Muscle layer of colon (tissue), 2 donors: ENCODE measurements at regions not wholly inside any gene's neighbourhood (a gene's known extent, or its start where the extent isn't known, plus 50 kb on each side); places are given as distances from the start of the nearest gene placed in this dataset.
"Not testable (repeated sequence)": the region's sequence is repeated elsewhere in the genome, so short reads cannot be mapped to it uniquely, and the experiment has no call there.

Experiments used
- H3K27ac ChIP-seq: one replicate; pipeline ENCODE4 v1.7.0; 2013; ENCODE audit warnings: low read depth, mild to moderate bottlenecking, low read length, moderate library complexity
- H3K27me3 ChIP-seq, 2 donors: one replicate each; pipeline ENCODE4 v1.7.0; 2013; ENCODE audit warnings: low read length in 2 of 2, mild to moderate bottlenecking in 2 of 2; ENCODE audit not compliant: insufficient read depth in 2 of 2, control insufficient read depth in 1 of 2
- H3K36me3 ChIP-seq: one replicate; pipeline ENCODE4 v1.7.0; 2013; ENCODE audit warnings: mild to moderate bottlenecking, low read length; ENCODE audit not compliant: insufficient read depth
- H3K4me1 ChIP-seq: one replicate; pipeline ENCODE4 v1.7.0; 2013; ENCODE audit warnings: mild to moderate bottlenecking, low read length; ENCODE audit not compliant: insufficient read depth
- H3K4me3 ChIP-seq, 2 donors: one replicate each; pipeline ENCODE4 v1.7.0; 2013; ENCODE audit warnings: low read length in 2 of 2, low read depth in 1 of 2, mild to moderate bottlenecking in 1 of 2, moderate library complexity in 1 of 2
- H3K9ac ChIP-seq: one replicate; pipeline ENCODE4 v1.7.0; 2013; ENCODE audit warnings: low read length
- H3K9me3 ChIP-seq: one replicate; pipeline ENCODE4 v1.7.0; 2013; ENCODE audit warnings: mild to moderate bottlenecking, low read length
- donor health status: abdominal sarcoma.
- donor health status: Adenocarcinoma of cecum.

DNA sequence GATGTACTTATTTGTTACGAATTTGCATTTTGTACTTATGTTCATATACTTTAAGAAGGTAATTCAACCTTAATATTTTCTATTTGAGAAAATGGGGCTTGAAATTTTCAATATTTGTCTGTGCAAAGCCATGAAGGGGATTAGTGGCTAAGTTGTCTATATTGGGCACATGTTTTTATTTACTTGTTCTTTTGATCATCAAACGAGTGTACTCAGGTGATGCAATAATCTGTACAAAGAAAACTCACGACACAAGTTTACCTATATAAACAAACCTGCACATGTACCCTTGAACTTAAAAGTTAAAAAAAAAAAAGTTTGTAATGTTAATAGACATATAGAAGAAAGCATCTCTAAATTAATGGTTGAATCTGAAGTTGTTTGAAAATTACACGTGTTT, 658.9 kb upstream of the SYT4 start:
- no peaks in the 10 kb centered on the region for H3K36me3 ChIP-seq
- H3K4me1 ChIP-seq, result no peaks in the 10 kb centered on the region
- H3K9me3 ChIP-seq, result no peaks in the 10 kb centered on the region
- H3K9ac ChIP-seq, result no peak overlapping the region
- no peak overlapping the region for H3K27ac ChIP-seq
- no peaks in the 10 kb centered on the region for H3K27me3 ChIP-seq
- no peak overlapping the region for H3K4me3 ChIP-seq

DNA sequence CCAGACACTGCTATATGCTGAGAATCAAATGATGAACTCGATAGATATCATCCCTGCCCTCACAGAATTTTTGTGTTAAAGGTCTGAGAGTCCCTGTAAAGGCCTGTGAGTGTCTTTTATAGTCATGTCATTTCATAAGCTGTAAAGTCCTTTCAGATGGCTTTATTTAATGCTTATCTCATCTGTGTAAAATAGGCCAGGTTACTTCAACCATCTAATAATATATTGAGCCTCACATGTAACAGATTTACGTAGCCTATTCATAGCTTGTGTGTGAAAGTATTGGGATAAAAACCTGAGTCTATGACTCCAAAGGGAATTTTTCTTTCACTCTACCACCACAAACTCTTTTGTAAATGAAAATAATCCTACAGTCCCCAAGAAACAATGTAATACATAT, 672.0 kb upstream of the SYT4 start:
- no peak overlapping the region for H3K27ac ChIP-seq

DNA sequence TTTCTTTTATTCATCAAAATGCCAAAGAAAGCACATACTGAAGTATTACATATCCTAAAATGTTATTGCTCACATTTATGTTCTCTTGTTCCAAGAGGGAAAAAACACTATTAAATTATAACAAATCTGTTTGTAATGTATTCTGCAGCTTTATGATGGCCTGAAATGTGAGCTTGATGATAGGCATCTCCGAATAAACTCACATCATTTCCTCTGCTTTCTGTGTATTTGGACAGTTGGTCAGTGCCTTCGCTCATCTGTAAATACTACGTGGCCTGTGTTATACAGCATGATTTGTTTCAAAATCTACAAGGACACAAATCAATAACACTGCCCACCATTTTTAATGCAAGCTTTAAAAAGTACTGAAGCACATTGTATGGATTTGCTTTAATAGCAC, 672.8 kb upstream of the SYT4 start:
- Histone ChIP-seq H3K4me3 (no peak overlapping the region), H3K36me3 (no peaks in the 10 kb centered on the region), H3K27me3 (no peaks in the 10 kb centered on the region), H3K9me3 (no peaks in the 10 kb centered on the region), H3K27ac (no peak overlapping the region), H3K9ac (no peak overlapping the region), H3K4me1 (no peaks in the 10 kb centered on the region)

More for the DNA sequence above, 672.0 kb upstream of the SYT4 start:
- Histone ChIP-seq H3K4me3 (no peak overlapping the region), H3K36me3 (no peaks in the 10 kb centered on the region), H3K4me1 (no peaks in the 10 kb centered on the region), H3K9me3 (no peaks in the 10 kb centered on the region), H3K9ac (no peak overlapping the region), H3K27me3 (no peaks in the 10 kb centered on the region)

DNA sequence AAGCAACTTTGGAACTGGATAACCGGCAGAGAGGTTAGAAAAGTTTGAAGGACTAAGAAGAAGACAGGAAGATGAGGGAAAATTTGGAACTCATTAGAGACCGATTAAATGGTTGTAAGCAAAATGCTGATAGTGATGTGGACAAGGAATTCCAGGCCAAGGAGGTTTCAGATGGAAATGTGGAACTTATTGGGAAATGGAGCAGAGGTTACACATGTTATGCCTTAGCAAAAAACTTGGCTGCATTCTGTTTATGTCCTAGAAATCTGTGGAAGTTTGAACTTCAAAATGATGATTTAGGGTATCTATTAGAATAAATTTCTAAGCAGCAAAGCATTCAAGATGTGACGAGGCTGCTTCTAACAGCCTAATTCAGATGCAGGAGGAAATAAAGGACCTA, 675.1 kb upstream of the SYT4 start:
- Histone ChIP-seq H3K27me3 (no peaks in the 10 kb centered on the region), H3K27ac (no peak overlapping the region), H3K4me1 (no peaks in the 10 kb centered on the region), H3K36me3 (no peaks in the 10 kb centered on the region), H3K9me3 (no peaks in the 10 kb centered on the region), H3K9ac (no peak overlapping the region), H3K4me3 (no peak overlapping the region)

DNA sequence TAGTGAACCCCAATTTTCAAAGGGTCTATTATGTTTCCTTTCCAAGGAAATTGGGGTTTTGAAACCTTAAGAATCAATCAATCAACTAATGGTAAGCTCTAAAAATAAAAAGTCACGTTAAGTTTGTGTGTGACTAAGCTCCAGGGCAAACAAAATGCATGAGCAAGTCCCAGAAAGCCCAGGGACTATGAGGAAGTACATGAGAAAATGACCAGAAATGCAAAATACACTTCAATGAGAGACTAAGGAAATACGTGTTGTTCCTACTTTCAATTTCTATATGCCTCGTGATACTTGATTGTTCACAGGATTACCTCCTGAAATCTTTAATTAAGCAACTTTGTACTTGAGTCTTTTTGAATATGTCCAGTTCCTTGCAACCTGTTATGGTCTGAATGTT, 684.4 kb upstream of the SYT4 start:
- Histone ChIP-seq H3K9me3 (no peaks in the 10 kb centered on the region), H3K4me3 (no peak overlapping the region), H3K27ac (no peak overlapping the region), H3K4me1 (no peaks in the 10 kb centered on the region), H3K9ac (no peak overlapping the region), H3K27me3 (no peaks in the 10 kb centered on the region), H3K36me3 (no peaks in the 10 kb centered on the region)

DNA sequence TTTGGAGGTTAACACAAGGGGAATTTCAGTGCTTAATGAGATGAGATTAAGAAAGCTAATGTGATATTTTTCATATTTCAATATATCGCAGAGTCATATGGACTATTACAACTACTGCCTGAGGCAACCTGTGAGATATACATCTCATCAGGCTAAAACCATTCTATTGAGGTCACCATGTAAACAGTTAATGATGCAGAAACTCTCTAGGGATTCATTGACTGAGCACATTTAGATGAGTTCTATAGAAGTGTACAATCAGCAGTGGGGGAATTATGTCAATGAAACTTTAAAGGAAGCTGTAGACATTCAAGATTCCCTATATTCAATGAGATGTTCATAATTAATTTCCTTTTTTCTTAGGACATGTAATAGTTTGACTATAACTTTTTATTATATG, 687.4 kb upstream of the SYT4 start:
- Histone ChIP-seq H3K4me3 (no peak overlapping the region), H3K27me3 (no peaks in the 10 kb centered on the region), H3K9ac (no peak overlapping the region), H3K9me3 (no peaks in the 10 kb centered on the region), H3K27ac (no peak overlapping the region), H3K36me3 (no peaks in the 10 kb centered on the region), H3K4me1 (no peaks in the 10 kb centered on the region)

DNA sequence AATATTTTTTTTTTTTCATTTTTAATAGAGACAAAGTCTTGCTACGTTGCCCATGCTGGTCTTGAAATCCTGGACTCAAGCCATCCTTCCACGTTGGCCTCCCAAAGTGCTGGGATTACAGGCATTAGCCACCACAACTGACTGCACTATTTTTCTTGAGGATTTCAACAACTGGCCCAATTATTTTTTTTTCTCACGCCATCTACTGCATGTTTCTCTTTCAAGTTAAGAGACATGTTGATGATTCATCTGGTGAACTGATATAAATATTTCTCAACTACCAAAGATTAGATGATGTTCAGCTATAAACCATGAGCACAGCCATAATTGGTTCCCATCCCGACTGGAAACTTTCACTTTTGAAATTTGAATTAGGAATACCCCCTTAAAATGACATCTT, 688.4 kb upstream of the SYT4 start:
- no peak overlapping the region for H3K27ac ChIP-seq
- no peaks in the 10 kb centered on the region for H3K4me1 ChIP-seq
- no peak overlapping the region for H3K9ac ChIP-seq
- H3K4me3 ChIP-seq, result no peak overlapping the region
- no peaks in the 10 kb centered on the region for H3K36me3 ChIP-seq
- H3K27me3 ChIP-seq, result no peaks in the 10 kb centered on the region
- H3K9me3 ChIP-seq, result no peaks in the 10 kb centered on the region

DNA sequence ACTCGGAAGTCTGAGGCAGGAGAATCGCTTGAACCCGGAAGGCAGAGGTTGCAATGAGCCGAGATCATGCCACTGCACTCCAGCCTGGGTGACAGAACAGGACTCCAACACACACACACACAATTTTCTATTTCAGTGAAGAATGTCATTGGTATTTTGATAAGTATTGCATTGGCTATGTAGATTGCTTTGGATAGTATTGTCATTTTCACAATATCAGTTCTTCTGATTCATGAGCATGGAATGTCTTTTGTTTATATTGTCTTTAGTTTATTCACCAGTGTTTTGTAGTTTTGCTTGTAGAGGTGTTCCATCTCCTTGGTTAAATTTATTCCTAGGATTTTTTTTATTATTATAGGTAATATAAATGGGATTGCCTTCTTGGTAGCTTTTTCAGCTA, 693.4 kb upstream of the SYT4 start:
- Histone ChIP-seq H3K4me3 (no peak overlapping the region), H3K27me3 (no peaks in the 10 kb centered on the region), H3K36me3 (no peaks in the 10 kb centered on the region), H3K9me3 (no peaks in the 10 kb centered on the region), H3K9ac (no peak overlapping the region), H3K4me1 (no peaks in the 10 kb centered on the region), H3K27ac (no peak overlapping the region)

DNA sequence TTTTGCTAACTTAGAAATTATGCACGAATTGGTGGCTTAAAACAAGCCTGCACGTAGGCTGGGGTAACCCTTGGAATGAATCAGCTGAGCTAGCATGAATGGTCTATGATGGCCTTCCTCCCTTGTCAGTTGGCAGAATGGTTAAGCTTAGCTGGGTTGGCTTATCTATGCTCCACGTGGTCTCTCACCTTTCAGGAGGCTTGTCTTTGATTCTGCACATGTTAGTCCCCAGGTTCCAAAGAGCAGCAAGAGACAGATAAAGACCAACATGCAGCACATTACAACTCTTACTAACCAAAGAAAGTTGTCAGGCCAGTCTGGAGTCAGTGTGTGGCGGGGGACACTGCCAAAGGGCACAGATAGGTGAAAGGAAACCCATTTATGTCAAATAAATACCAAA, 700.9 kb upstream of the SYT4 start:
- H3K27ac ChIP-seq, result no peak overlapping the region
- H3K9ac ChIP-seq, result no peak overlapping the region
- H3K27me3 ChIP-seq, result no peaks in the 10 kb centered on the region
- no peaks in the 10 kb centered on the region for H3K4me1 ChIP-seq
- H3K4me3 ChIP-seq, result no peak overlapping the region
- H3K9me3 ChIP-seq, result no peaks in the 10 kb centered on the region
- no peaks in the 10 kb centered on the region for H3K36me3 ChIP-seq

DNA sequence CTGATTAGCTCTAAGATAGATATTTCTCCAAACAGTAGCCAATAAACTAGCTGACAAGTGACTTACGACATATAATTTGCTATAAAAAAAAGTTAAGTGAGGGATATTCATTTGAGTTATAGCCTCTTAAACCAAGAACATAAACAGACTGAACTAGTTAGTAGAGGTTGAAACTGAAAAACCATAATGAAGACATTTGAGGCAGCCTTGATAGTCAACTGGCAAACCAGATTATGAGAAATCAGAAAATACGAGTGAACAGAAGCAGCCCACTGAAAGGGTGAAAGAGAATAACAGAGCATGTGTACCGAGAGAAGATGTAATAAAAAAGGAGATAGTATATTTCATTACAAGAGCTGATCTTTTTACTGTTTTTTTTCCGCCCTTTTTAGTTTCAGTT, 698.1 kb upstream of the SETBP1 start:
- Histone ChIP-seq H3K4me1 (no peaks in the 10 kb centered on the region), H3K27me3 (no peaks in the 10 kb centered on the region), H3K9ac (no peak overlapping the region), H3K36me3 (no peaks in the 10 kb centered on the region), H3K4me3 (no peak overlapping the region), H3K27ac (no peak overlapping the region), H3K9me3 (no peaks in the 10 kb centered on the region)

DNA sequence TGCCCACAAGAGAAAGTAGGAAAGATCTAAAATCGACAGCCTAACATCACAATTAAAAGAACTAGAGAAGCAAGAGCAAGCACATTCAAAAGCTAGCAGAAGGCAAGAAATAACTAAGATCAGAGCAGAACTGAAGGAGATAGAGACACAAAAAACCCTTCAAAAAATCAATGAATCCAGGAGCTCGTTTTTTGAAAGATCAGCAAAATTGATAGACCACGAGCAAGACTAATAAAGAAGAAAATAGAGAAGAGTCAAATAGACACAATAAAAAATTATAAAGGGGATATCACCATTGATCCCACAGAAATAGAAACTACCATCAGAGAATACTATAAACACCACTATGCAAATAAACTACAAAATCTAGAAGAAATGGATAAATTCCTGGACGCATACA, 693.6 kb upstream of the SETBP1 start:
- not testable (repeated sequence) for H3K9me3 ChIP-seq, H3K27me3 ChIP-seq, H3K9ac ChIP-seq, H3K36me3 ChIP-seq, H3K4me3 ChIP-seq, H3K27ac ChIP-seq, H3K4me1 ChIP-seq

DNA sequence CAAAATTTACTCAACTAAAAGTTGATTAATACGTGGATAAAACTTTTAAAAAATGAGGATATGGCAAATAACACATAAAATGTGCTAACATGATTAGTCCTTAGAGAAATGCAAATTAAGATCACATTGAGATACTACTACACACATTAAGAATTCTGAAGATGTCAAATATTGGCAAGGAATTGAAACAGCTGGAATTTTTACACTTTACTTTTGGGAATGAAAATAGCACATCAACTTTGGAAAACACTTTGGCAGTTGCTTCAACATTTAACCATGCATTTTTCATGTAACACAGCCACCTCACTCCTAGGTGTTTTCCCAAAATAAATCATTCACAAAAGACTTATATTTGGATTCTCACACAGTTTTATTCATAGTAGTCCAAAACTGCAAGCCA, 687.9 kb upstream of the SETBP1 start:
- Histone ChIP-seq H3K9me3 (no peaks in the 10 kb centered on the region), H3K4me1 (no peaks in the 10 kb centered on the region), H3K9ac (no peak overlapping the region), H3K27me3 (no peaks in the 10 kb centered on the region), H3K36me3 (no peaks in the 10 kb centered on the region), H3K4me3 (no peak overlapping the region), H3K27ac (no peak overlapping the region)
